Ishikawa (cell line): ENCODE measurements at regions not wholly inside any gene's neighbourhood (a gene's known extent, or its start where the extent isn't known, plus 50 kb on each side); places are given as distances from the start of the nearest gene placed in this dataset.

Experiments
- FOXM1 ChIP-seq: IDR thresholded peaks from 2 replicates; pipeline ENCODE4 v1.6.1; 2012; ENCODE audit warnings: low read depth, borderline replicate concordance
- ZBTB7A ChIP-seq: IDR thresholded peaks from 2 replicates; pipeline ENCODE4 v1.6.1; 2012; ENCODE audit warnings: low read depth

DNA sequence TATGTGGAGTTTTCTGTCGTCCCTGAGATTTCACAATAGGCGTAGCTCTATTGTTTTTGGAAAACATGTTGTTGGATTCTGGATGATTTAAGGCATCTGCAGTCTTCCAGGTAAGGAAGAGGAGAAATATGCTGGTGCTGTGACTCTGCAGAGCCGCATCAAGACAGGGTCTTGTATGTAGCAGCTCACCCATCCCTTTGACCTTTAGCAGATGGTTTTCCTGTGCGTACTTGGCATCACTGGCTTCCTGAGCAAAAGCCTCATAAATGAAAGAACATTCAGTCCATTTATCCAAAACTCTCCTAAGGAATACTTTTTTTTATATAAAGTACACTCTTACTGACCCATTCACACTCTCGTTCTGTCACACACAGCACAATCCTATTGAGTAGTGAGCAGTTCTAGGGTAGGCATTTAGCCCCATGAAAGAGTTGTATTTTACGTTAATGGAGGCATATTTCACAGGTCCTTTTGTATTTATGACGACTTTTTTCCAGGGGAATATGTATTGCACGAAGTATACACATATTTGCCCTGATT is 443.9 kb downstream of the STK39 start:
- no peak for TF ChIP-seq FOXM1
- TF ChIP-seq ZBTB7A, result no peak
